Parathyroid adenoma (tissue), 2 donors: ENCODE measurements at regions not wholly inside any gene's neighbourhood (a gene's known extent, or its start where the extent isn't known, plus 50 kb on each side); places are given as distances from the start of the nearest gene placed in this dataset.

Source experiments
- H2AFZ ChIP-seq: fragments of 300-600 bp; sonication (generic); one replicate; pipeline ENCODE4 v1.7.0; 2017; ENCODE audit warnings: antibody characterized with exemption, mild to moderate bottlenecking
- H3K27ac ChIP-seq: fragments of 300-600 bp; sonication (generic); one replicate; pipeline ENCODE4 v1.7.0; 2017
- H3K27me3 ChIP-seq: fragments of 300-600 bp; sonication (generic); one replicate; pipeline ENCODE4 v1.7.0; 2017; ENCODE audit warnings: low read length; ENCODE audit not compliant: control insufficient read depth, insufficient read depth
- H3K36me3 ChIP-seq: fragments of 300-600 bp; sonication (generic); one replicate; pipeline ENCODE4 v1.7.0; 2017; ENCODE audit warnings: low read length; ENCODE audit not compliant: control insufficient read depth, insufficient read depth
- H3K4me1 ChIP-seq: fragments of 300-600 bp; sonication (generic); one replicate; pipeline ENCODE4 v1.7.0; 2017; ENCODE audit warnings: control low read depth
- H3K4me2 ChIP-seq: fragments of 300-600 bp; sonication (generic); one replicate; pipeline ENCODE4 v1.7.0; 2017; ENCODE audit warnings: low read length
- H3K4me3 ChIP-seq: fragments of 300-600 bp; sonication (generic); one replicate; pipeline ENCODE4 v1.7.0; 2017; ENCODE audit warnings: low read depth, low read length
- H3K79me2 ChIP-seq: fragments of 300-600 bp; sonication (generic); one replicate; pipeline ENCODE4 v1.7.0; 2017; ENCODE audit warnings: control low read depth
- H3K9ac ChIP-seq: fragments of 300-600 bp; sonication (generic); one replicate; pipeline ENCODE4 v1.7.0; 2017; ENCODE audit warnings: mild to moderate bottlenecking
- H3K9me3 ChIP-seq: fragments of 300-600 bp; sonication (generic); one replicate; pipeline ENCODE4 v1.7.0; 2017; ENCODE audit warnings: low read length; ENCODE audit not compliant: control insufficient read depth
- TF ChIP-seq, protein P1 (sequence below): fragments of 300-600 bp; sonication (generic); IDR thresholded peaks from one replicate; pipeline ENCODE4 v1.7.0; 2017; ENCODE audit warnings: antibody characterized with exemption, mild to moderate bottlenecking
- donor health status: primary hyperparathyroidism.

DNA sequence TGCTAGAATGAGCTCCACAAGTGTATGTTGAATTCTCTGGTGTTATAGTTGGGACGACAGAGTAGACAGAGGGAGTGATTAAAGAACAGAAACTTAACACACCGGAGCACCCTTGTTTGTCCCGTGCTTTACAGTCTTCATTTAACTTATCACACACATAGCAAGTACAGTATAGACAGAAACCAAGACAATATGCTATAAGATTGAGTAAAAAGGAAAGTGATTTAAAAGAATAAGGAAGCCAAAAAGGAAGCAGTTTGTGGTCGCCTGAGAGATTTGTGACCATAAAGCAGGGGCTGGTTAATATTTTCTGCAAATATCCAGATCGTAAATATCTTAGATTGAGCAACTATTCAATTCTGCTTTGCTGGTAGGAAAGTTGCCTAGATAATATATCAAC, 1128.4 kb downstream of the TSN start:
- Histone ChIP-seq H3K4me1 (no peaks in the 10 kb centered on the region), H3K4me2 (no peak overlapping the region), H2AFZ (no peak overlapping the region), H3K9me3 (no peaks in the 10 kb centered on the region), H3K79me2 (no peaks in the 10 kb centered on the region), H3K27ac (no peak overlapping the region), H3K36me3 (no peaks in the 10 kb centered on the region), H3K4me3 (no peak overlapping the region), H3K27me3 (no peaks in the 10 kb centered on the region), H3K9ac (no peak overlapping the region)
- TF ChIP-seq, protein P1, sequence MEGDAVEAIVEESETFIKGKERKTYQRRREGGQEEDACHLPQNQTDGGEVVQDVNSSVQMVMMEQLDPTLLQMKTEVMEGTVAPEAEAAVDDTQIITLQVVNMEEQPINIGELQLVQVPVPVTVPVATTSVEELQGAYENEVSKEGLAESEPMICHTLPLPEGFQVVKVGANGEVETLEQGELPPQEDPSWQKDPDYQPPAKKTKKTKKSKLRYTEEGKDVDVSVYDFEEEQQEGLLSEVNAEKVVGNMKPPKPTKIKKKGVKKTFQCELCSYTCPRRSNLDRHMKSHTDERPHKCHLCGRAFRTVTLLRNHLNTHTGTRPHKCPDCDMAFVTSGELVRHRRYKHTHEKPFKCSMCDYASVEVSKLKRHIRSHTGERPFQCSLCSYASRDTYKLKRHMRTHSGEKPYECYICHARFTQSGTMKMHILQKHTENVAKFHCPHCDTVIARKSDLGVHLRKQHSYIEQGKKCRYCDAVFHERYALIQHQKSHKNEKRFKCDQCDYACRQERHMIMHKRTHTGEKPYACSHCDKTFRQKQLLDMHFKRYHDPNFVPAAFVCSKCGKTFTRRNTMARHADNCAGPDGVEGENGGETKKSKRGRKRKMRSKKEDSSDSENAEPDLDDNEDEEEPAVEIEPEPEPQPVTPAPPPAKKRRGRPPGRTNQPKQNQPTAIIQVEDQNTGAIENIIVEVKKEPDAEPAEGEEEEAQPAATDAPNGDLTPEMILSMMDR = no peak

DNA sequence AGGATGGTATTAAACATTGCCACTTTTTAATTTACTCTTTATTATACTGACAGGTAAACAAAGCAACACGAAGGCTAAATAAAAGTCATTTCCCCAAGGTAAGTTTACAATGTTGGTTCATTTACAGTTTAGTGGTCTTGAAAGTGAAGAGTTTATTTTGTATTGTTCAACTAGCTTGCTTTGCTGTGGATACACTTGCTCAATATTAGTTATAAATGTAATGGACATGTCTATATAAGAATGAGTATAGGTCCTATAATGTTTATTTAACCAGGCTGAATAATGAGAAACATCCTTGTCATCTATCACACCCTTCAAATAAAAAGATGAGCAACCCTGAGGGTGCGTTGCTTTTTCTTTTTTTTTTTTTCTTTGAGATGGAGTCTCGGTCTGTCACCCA, 1129.4 kb downstream of the TSN start:
- Histone ChIP-seq H3K27me3 (no peaks in the 10 kb centered on the region), H3K27ac (no peak overlapping the region), H3K79me2 (no peaks in the 10 kb centered on the region), H3K36me3 (no peaks in the 10 kb centered on the region), H3K4me2 (no peak overlapping the region), H3K9ac (no peak overlapping the region), H3K9me3 (no peaks in the 10 kb centered on the region), H2AFZ (no peak overlapping the region), H3K4me3 (no peak overlapping the region), H3K4me1 (no peaks in the 10 kb centered on the region)
- TF ChIP-seq, protein P1 = no peak

DNA sequence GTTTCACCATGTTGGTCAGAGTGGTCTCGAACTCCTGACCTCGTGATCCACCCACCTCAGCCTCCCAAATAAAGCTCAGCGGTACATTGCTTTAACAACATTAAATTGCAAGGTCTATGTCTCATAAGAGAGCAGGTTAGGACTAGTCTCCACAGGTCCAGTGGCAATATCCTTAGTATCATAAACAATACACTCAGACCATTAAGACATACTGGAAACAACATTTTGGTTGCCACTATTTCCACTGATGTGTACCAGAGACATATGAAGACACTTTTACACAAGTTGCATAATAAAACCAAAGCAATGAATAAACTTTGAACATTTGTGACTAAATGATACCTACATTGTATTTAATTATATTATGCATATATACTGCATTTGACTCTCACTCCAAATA, 1130.0 kb downstream of the TSN start:
- no peaks in the 10 kb centered on the region for H3K4me1 ChIP-seq
- TF ChIP-seq, protein P1 = no peak
- no peak overlapping the region for H3K4me3 ChIP-seq
- no peaks in the 10 kb centered on the region for H3K79me2 ChIP-seq
- no peak overlapping the region for H3K9ac ChIP-seq
- no peak overlapping the region for H3K27ac ChIP-seq
- H2AFZ ChIP-seq = no peak overlapping the region
- no peaks in the 10 kb centered on the region for H3K9me3 ChIP-seq
- H3K36me3 ChIP-seq = no peaks in the 10 kb centered on the region
- no peaks in the 10 kb centered on the region for H3K27me3 ChIP-seq
- H3K4me2 ChIP-seq = no peak overlapping the region

DNA sequence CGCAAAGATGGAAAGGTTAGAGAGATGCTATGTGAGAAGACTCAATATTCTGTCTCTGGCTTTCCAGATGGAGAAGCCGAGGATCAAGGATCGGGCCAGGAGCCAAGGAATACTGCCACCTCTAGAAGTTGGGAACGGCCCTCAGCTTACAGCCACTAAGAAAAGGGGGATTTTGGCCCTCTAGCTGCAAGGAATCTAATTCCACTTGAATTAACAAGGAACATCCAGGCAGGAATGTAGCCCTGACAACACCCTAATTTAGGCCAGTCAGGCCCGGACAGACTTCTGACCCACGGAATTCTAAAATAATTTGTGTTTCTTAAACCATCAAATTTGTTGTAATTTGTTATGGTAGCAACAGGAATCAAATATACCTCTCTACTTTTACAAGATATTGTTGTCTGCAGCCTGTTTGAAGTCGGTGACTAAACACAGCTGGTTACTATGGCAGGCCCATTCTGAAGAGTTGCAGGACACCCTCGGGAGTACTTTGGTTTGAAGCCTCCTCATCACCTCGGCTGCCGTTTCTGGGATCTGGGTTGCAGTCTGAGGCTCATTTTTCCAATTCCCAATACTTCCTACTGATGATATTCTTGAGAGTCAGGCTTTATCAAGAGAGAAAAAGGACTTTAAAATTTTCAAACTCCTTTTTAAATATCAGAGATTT, 1131.2 kb downstream of the TSN start:
- Histone ChIP-seq H3K9ac (no peak overlapping the region), H2AFZ (no peak overlapping the region), H3K27ac (no peak overlapping the region), H3K4me3 (no peak overlapping the region), H3K27me3 (no peaks in the 10 kb centered on the region), H3K4me1 (no peaks in the 10 kb centered on the region), H3K36me3 (no peaks in the 10 kb centered on the region), H3K4me2 (no peak overlapping the region), H3K9me3 (no peaks in the 10 kb centered on the region), H3K79me2 (no peaks in the 10 kb centered on the region)
- TF ChIP-seq, protein P1 = no peak

DNA sequence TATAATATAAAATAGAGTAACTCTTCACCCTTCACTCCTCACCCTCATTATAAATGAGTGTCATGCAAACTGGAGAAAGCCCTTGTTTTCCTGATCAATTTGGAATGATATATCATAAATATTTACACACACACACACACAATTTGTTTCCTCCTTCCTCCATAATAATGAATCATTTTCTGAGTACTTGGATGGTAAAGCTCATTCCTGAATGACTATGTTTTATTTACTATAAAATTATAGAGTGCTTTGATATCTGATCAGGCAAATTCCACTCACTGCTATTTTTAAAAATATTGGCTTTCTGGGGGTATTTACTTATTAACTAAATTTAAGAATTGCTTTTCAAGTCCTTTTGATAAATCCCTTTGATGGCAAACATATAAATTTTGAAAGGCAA, 1125.5 kb upstream of the CNTNAP5 start:
- Histone ChIP-seq H3K9ac (no peak overlapping the region), H3K27ac (no peak overlapping the region), H3K4me2 (no peak overlapping the region), H3K27me3 (no peaks in the 10 kb centered on the region), H3K4me3 (no peak overlapping the region), H3K79me2 (no peaks in the 10 kb centered on the region), H3K9me3 (no peaks in the 10 kb centered on the region), H2AFZ (no peak overlapping the region), H3K4me1 (no peaks in the 10 kb centered on the region), H3K36me3 (no peaks in the 10 kb centered on the region)
- TF ChIP-seq, protein P1 = no peak
